ENCODE measurements at regions not wholly inside any gene's neighbourhood (a gene's known extent, or its start where the extent isn't known, plus 50 kb on each side); places are given as distances from the start of the nearest gene placed in this dataset.

DNA sequence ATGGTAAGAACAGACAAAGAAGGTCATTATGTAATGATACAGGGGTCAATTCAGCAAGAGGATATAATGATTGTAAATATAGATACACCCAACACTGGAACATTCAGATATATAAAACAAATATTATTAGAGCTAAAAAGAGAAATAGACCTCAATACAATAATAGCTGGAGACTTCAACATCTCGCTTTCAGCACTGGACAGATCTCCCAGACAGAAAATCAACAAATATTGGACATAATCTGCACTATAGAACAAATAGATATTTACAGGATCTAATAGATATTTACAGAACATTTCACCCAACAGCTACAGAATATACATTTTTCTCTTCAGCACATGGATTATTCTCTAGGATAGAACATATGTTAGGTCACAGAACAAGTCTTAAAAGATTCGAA is 190.6 kb upstream of the RFX3 start:
- Histone ChIP-seq H3K4me1 (no peaks in the 10 kb centered on the region), H3K4me3 (no peak overlapping the region), H3K27me3 (no peaks in the 10 kb centered on the region), H3K27ac (no peak overlapping the region), H3K36me3 (no peaks in the 10 kb centered on the region), H3K9me3 (no peaks in the 10 kb centered on the region)
- no peak for FAIRE-seq
- intact Hi-C loops (cut with DNase I): no loop called here
- TF ChIP-seq CTCF (IDR thresholded peaks at IDR 0.05): no peak
- no peak for ATAC-seq
- 71 to 84% methylated on average over 2 of the region's 2 CpGs for WGBS, 2 donors
- no peak for DNase-seq

- H3K27me3 ChIP-seq: no peaks in the 10 kb centered on the region
- no peak for FAIRE-seq
- no peak for DNase-seq
- H3K27ac ChIP-seq: no peak overlapping the region
- WGBS, 2 donors: 14 to 30% methylated on average over 1 of the region's 1 CpG
- no peaks in the 10 kb centered on the region for H3K36me3 ChIP-seq
- peak in 2 of 4 donors; percentile 55 for ATAC-seq
- no peak overlapping the region for H3K4me3 ChIP-seq
- intact Hi-C loops (cut with DNase I): no loop called here
- no peaks in the 10 kb centered on the region for H3K4me1 ChIP-seq
- no peaks in the 10 kb centered on the region for H3K9me3 ChIP-seq
- no peak for TF ChIP-seq CTCF (IDR thresholded peaks at IDR 0.05)
These were observed 182.9 kb upstream of the RFX3 start for GRCh38 chr9:3708751-3709150.

GRCh38 chr9:3704890-3705289 is 179.1 kb upstream of the RFX3 start:
- Histone ChIP-seq H3K4me1 (no peaks in the 10 kb centered on the region), H3K27me3 (no peaks in the 10 kb centered on the region), H3K36me3 (no peaks in the 10 kb centered on the region), H3K9me3 (no peaks in the 10 kb centered on the region), H3K27ac (no peak overlapping the region), H3K4me3 (no peak overlapping the region)
- no peak for TF ChIP-seq CTCF (IDR thresholded peaks at IDR 0.05)
- no peak for FAIRE-seq
- WGBS, 2 donors: 51 to 66% methylated on average over 2 of the region's 2 CpGs
- no peak for DNase-seq
- intact Hi-C loops (cut with DNase I): no loop called here
- ATAC-seq: no peak

- DNase-seq (no peak), FAIRE-seq (no peak), ATAC-seq (no peak)
- Histone ChIP-seq H3K36me3 (no peaks in the 10 kb centered on the region), H3K27me3 (no peaks in the 10 kb centered on the region), H3K27ac (no peak overlapping the region), H3K4me1 (no peaks in the 10 kb centered on the region), H3K4me3 (no peak overlapping the region), H3K9me3 (no peaks in the 10 kb centered on the region)
- WGBS, 2 donors: 53 to 79% methylated on average over 2 of the region's 2 CpGs
- intact Hi-C loops (cut with DNase I): no loop called here
- TF ChIP-seq CTCF (IDR thresholded peaks at IDR 0.05): no peak
These were observed 175.0 kb upstream of the RFX3 start for GRCh38 chr9:3700772-3701171.

DNA sequence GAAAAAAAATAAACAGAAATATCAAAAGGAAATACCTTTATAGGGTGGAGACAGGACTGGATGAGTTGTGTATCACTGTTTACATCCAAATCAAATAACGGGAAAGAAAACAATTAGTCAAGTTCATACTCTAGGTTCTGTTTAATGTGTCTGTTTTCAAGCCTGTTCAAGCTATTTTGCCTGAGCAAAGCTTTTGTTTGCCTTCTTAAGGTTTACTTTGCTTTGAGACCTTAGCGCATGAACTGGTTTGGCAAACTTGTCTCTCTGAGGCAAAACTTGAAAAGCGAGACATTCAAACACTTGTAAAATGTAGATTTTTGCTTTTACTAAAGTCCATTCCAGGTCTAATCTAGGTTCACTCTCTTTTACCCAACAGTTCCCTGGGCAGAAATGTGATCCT is 174.1 kb upstream of the RFX3 start:
- no peak for DNase-seq
- H3K27ac ChIP-seq: no peak overlapping the region
- H3K27me3 ChIP-seq: no peaks in the 10 kb centered on the region
- no peak for ATAC-seq
- FAIRE-seq: no peak
- 31 to 40% methylated on average over 3 of the region's 3 CpGs for WGBS, 2 donors
- H3K4me1 ChIP-seq: no peaks in the 10 kb centered on the region
- intact Hi-C loops (cut with DNase I): no loop called here
- TF ChIP-seq CTCF (IDR thresholded peaks at IDR 0.05): no peak
- no peak overlapping the region for H3K4me3 ChIP-seq
- H3K9me3 ChIP-seq: no peaks in the 10 kb centered on the region
- no peaks in the 10 kb centered on the region for H3K36me3 ChIP-seq
